HEK293T (cell line): ENCODE measurements at regions not wholly inside any gene's neighbourhood (a gene's known extent, or its start where the extent isn't known, plus 50 kb on each side); places are given as distances from the start of the nearest gene placed in this dataset.

Source experiments
- CTCF ChIA-PET: fragments of 350-600 bp; formaldehyde crosslinking; extraction: SDS; loops from one replicate; lab custom pipeline; 2021; ENCODE audit warnings: antibody characterized with exemption, inconsistent platforms; lab: Yijun Ruan, JAX
- POLR2A ChIA-PET: fragments of 350-600 bp; formaldehyde crosslinking; extraction: SDS; loops from one replicate; lab custom pipeline; 2020; ENCODE audit warnings: antibody characterized with exemption, inconsistent platforms; lab: Yijun Ruan, JAX
- DNase-seq: peaks from one replicate; pipeline ENCODE4 v3.0.0; 2012; ENCODE audit warnings: mixed read lengths; ENCODE audit errors: extremely low spot score
- ARNT ChIP-seq: fragments of 450-650 bp; IDR thresholded peaks from 2 replicates; pipeline ENCODE4 v1.6.1; 2017; ENCODE audit warnings: mild to moderate bottlenecking
- BHLHE40 ChIP-seq: fragments of 450-650 bp; IDR thresholded peaks from 2 replicates; pipeline ENCODE4 v1.6.1; 2016; ENCODE audit warnings: mild to moderate bottlenecking, moderate library complexity, borderline replicate concordance
- CTBP1 ChIP-seq: fragments of 450-650 bp; IDR thresholded peaks from 2 replicates; pipeline ENCODE4 v1.6.1; 2016; ENCODE audit warnings: borderline replicate concordance
- ELF4 ChIP-seq: fragments of 450-650 bp; IDR thresholded peaks from 2 replicates; pipeline ENCODE4 v1.6.1; 2017; ENCODE audit warnings: antibody characterized with exemption
- FOXA1 ChIP-seq: fragments of 450-650 bp; IDR thresholded peaks from 2 replicates; pipeline ENCODE4 v1.6.1; 2016; ENCODE audit warnings: mild to moderate bottlenecking
- FOXK2 ChIP-seq: fragments of 450-650 bp; IDR thresholded peaks from 2 replicates; pipeline ENCODE4 v1.6.1; 2016; ENCODE audit warnings: mild to moderate bottlenecking
- FOXM1 ChIP-seq: fragments of 450-650 bp; IDR thresholded peaks from 2 replicates; pipeline ENCODE4 v1.6.1; 2017; ENCODE audit warnings: mild to moderate bottlenecking, borderline replicate concordance
- HDGF ChIP-seq: fragments of 450-650 bp; IDR thresholded peaks from 2 replicates; pipeline ENCODE4 v1.6.1; 2017; ENCODE audit warnings: antibody characterized with exemption, borderline replicate concordance
- L3MBTL2 ChIP-seq: fragments of 450-650 bp; conservative IDR thresholded peaks from 2 replicates; pipeline ENCODE4 v1.6.1; 2016; ENCODE audit warnings: mild to moderate bottlenecking
- LEF1 ChIP-seq: fragments of 450-650 bp; IDR thresholded peaks from 2 replicates; pipeline ENCODE4 v1.6.1; 2017; ENCODE audit warnings: mild to moderate bottlenecking, borderline replicate concordance
- NFRKB ChIP-seq: fragments of 450-650 bp; IDR thresholded peaks from 2 replicates; pipeline ENCODE4 v1.6.1; 2016; ENCODE audit warnings: mild to moderate bottlenecking, moderate library complexity
- PKNOX1 ChIP-seq: fragments of 450-650 bp; IDR thresholded peaks from 2 replicates; pipeline ENCODE4 v1.6.1; 2016
- SP1 ChIP-seq: fragments of 450-650 bp; IDR thresholded peaks from 2 replicates; pipeline ENCODE4 v1.6.1; 2017
- SUZ12 ChIP-seq: fragments of 450-650 bp; IDR thresholded peaks from 2 replicates; pipeline ENCODE4 v1.6.1; 2016; ENCODE audit warnings: mild to moderate bottlenecking
- TARDBP ChIP-seq: fragments of 450-650 bp; IDR thresholded peaks from 2 replicates; pipeline ENCODE4 v1.6.1; 2016
- ZNF384 ChIP-seq: fragments of 450-650 bp; IDR thresholded peaks from 2 replicates; pipeline ENCODE4 v1.6.1; 2016

- CTCF ChIA-PET: interaction anchor here (1.3 kb wide), 1 partner anchor 101 kb away, joined by 4 read pairs; no protein-coding TSS in a partner anchor
Observed at GRCh38 chr12:125229878-125230530, 164.8 kb downstream of the AACS start.

GRCh38 chr12:125233319-125233718, 168.1 kb downstream of the AACS start:
- POLR2A ChIA-PET: no interaction called here

More at GRCh38 chr12:125229878-125230530, 164.8 kb downstream of the AACS start:
- DNase-seq: no peak
- no peak for TF ChIP-seq FOXK2
- no peak for TF ChIP-seq TARDBP
- no peak for TF ChIP-seq NFRKB
- POLR2A ChIA-PET: no interaction called here

GRCh38 chr12:125239563-125239962, 174.3 kb downstream of the AACS start:
- no peak for TF ChIP-seq HDGF
- TF ChIP-seq NFRKB: no peak
- no peak for TF ChIP-seq PKNOX1
- TF ChIP-seq FOXA1: no peak
- no peak for TF ChIP-seq SP1
- no peak for TF ChIP-seq FOXK2
- no peak for TF ChIP-seq FOXM1
- TF ChIP-seq ZNF384: no peak
- no peak for TF ChIP-seq L3MBTL2
- TF ChIP-seq BHLHE40: no peak
- no peak for TF ChIP-seq SUZ12
- no peak for TF ChIP-seq LEF1
- no peak for TF ChIP-seq ARNT
- no peak for TF ChIP-seq TARDBP
- POLR2A ChIA-PET: no interaction called here
- no peak for DNase-seq
- CTCF ChIA-PET: no interaction called here

More at GRCh38 chr12:125233319-125233718, 168.1 kb downstream of the AACS start:
- TF ChIP-seq ELF4 (no peak), PKNOX1 (no peak), BHLHE40 (no peak), ZNF384 (no peak), FOXA1 (no peak), TARDBP (no peak), NFRKB (no peak), FOXM1 (no peak), SP1 (no peak), FOXK2 (no peak), L3MBTL2 (no peak), HDGF (no peak), CTBP1 (no peak), SUZ12 (no peak), ARNT (no peak), LEF1 (no peak)
- DNase-seq: no peak
- CTCF ChIA-PET: no interaction called here

- DNase-seq: no peak
- POLR2A ChIA-PET: no interaction called here
- CTCF ChIA-PET: no interaction called here
- TF ChIP-seq PKNOX1 (no peak), L3MBTL2 (peak; percentile 45)
Observed at GRCh38 chr12:125240717-125241116, 175.5 kb downstream of the AACS start.

GRCh38 chr12:125243811-125244210, 178.6 kb downstream of the AACS start:
- CTCF ChIA-PET: no interaction called here
- TF ChIP-seq FOXA1: no peak
- TF ChIP-seq TARDBP: no peak
- TF ChIP-seq LEF1: no peak
- TF ChIP-seq L3MBTL2: no peak
- TF ChIP-seq ZNF384: no peak
- TF ChIP-seq CTBP1: no peak
- no peak for TF ChIP-seq NFRKB
- TF ChIP-seq SP1: no peak
- DNase-seq: no peak
- POLR2A ChIA-PET: no interaction called here

- TF ChIP-seq L3MBTL2 (no peak), FOXK2 (no peak), HDGF (no peak)
- no peak for DNase-seq
- ChIA-PET CTCF (no interaction called here), POLR2A (no interaction called here)
Observed at GRCh38 chr12:125244338-125244737, 179.1 kb downstream of the AACS start.

GRCh38 chr12:125245581-125246557, 180.6 kb downstream of the AACS start:
- TF ChIP-seq FOXM1: no peak
- TF ChIP-seq L3MBTL2: no peak
- TF ChIP-seq TARDBP: no peak
- no peak for TF ChIP-seq BHLHE40
- TF ChIP-seq SUZ12: no peak
- no peak for TF ChIP-seq LEF1
- no peak for TF ChIP-seq ELF4
- POLR2A ChIA-PET: no interaction called here
- CTCF ChIA-PET: no interaction called here

More at GRCh38 chr12:125245581-125246557, 180.6 kb downstream of the AACS start:
- DNase-seq: no peak
